ENCODE measurements at regions not wholly inside any gene's neighbourhood (a gene's known extent, or its start where the extent isn't known, plus 50 kb on each side); places are given as distances from the start of the nearest gene placed in this dataset.

DNA sequence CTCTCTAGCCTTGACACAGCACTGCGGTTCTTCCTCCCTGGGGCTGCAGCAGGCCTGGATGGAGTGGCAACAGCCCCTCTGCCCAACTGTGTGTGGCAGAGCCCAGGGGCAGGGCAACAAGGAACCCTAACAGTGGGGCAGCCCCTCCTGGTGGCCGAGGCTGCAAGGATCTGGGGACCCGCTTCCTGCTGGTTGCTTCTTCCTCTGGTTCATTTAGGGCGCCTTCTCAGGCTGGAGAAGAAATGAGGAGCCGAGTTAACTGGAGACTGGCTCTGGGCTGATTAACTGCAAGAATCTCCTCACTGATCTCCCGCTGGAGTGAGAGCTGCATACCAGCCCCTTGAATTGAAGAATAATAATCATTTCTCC is 80.1 kb upstream of the EMX2 start:
- Histone ChIP-seq H3K4me1 (peaks cover 0 to 5% (median 0%) of the 10 kb centered on the region in 4 donors), H3K27ac (no peak overlapping the region), H3K27me3 (peaks cover 0 to 9% (median 1%) of the 10 kb centered on the region in 3 donors), H3K36me3 (no peaks in the 10 kb centered on the region), H3K9me3 (peaks cover 0 to 8% (median 5%) of the 10 kb centered on the region in 4 donors), H3K4me3 (no peak overlapping the region)
- DNase-seq, result no peak
- TF ChIP-seq POLR2A (IDR thresholded peaks at IDR 0.05) (no peak), CTCF (IDR thresholded peaks at IDR 0.05) (no peak), EP300 (IDR thresholded peaks at IDR 0.05) (no peak), POLR2AphosphoS5 (IDR thresholded peaks at IDR 0.05) (no peak)
- intact Hi-C loops (cut with DNase I; ENCODE audit: low total_unique reads), result no loop called here
- 57 to 68% (median 60%) methylated on average over 6 of the region's 6 CpGs for WGBS, 5 donors

DNA sequence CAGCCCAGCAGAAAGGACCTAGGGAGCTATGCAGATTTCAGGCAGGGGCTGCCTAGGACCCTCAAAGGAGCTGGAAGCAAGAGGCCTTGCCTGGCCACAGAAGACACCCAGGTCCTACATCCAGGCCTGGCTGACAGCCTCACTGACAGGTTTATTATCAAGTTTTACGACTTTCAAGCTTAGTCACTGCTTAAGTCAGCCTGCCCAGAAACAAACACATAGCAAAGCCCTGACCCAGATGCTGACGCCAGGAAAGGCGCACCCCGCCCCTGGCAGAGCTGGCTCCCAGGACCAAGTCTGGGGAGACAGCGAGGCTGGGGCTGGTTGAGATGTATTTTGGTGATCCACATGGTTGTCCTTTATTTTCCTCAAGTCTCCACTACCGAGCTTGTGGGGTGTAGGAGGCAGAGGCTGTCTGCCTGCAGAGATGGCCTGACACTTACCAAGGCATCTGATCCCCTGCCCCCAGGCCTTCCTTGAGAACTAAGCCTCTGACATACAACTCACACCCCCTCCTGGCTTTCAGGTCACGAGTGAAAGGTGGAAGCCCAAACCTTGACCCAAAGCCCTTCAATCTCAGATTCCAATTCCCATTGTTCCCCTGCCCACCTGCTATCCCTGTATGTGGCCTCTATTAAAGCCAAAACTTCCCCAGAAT is 80.7 kb upstream of the EMX2 start:
- intact Hi-C loops (cut with DNase I; ENCODE audit: low total_unique reads), result no loop called here
- Histone ChIP-seq H3K27ac (no peak overlapping the region), H3K9me3 (peaks cover 0 to 8% (median 5%) of the 10 kb centered on the region in 4 donors), H3K4me1 (peaks cover 0 to 10% (median 0%) of the 10 kb centered on the region in 4 donors), H3K27me3 (peaks cover 0 to 15% (median 4%) of the 10 kb centered on the region in 3 donors), H3K4me3 (no peak overlapping the region), H3K36me3 (no peaks in the 10 kb centered on the region)
- 38 to 52% (median 46%) methylated on average over 7 of the region's 7 CpGs for WGBS, 5 donors
- peak in 1 of 2 donors; percentile 35 for DNase-seq
- TF ChIP-seq CTCF (IDR thresholded peaks at IDR 0.05), result no peak

DNA sequence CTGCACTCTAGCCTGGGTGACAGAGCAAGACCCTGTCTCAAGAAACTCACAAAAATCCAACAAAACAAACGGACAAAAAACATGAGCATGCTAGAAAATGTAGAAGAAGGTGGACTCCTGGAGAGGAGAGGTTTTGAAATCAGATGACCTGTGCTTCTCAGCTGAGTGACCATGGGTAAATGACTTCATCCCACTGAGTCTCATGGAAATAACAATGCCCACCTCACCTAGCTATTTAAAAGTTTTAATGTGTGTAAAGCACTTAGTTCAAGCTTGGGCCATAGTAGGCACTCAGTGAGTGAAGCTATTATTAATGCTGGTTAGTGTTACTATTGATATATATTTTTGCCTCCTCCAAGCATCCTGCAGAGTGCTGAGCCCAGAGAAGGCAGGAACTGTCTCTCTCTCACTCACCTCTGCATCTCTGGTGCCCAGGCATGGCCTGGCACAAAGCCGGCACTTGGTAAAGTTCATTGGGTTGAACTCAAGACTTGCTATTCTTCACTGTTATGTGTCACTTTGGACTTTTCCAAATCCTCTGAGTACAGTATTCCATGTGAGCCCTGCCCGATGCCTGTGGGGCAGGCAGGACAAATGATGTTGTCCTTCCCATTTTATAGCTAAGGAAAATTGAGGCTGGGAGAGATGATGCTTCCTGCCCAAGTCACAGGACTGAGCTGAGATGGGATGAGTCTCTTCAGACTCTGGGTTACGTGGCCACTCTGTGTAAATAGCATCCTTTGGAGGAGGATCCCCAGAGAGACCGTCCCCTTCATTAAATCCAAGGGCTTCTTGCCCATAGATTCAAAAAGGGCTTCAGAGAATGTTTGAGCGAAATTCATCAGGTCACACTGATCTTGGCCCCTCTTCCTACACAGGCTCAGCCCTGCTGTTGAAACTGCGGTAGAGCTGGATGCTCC is 81.4 kb upstream of the EMX2 start:
- peaks cover 0 to 22% (median 4%) of the 10 kb centered on the region in 3 donors for H3K27me3 ChIP-seq
- TF ChIP-seq EP300 (IDR thresholded peaks at IDR 0.05) (no peak), POLR2A (IDR thresholded peaks at IDR 0.05) (no peak), CTCF (IDR thresholded peaks at IDR 0.05) (no peak), POLR2AphosphoS5 (IDR thresholded peaks at IDR 0.05) (no peak)
- H3K9me3 ChIP-seq, result peaks cover 0 to 8% (median 5%) of the 10 kb centered on the region in 4 donors
- intact Hi-C loops (cut with DNase I; ENCODE audit: low total_unique reads), result no loop called here
- H3K4me3 ChIP-seq, result no peak overlapping the region
- no peak overlapping the region for H3K27ac ChIP-seq
- WGBS, 5 donors, result 83 to 91% (median 85%) methylated on average over 7 of the region's 7 CpGs
- peaks cover 0 to 13% (median 0%) of the 10 kb centered on the region in 4 donors for H3K4me1 ChIP-seq
- DNase-seq, result no peak
- H3K36me3 ChIP-seq, result no peaks in the 10 kb centered on the region

GRCh38 chr10:117458571-117458970 is 83.3 kb upstream of the PDZD8 start:
- intact Hi-C loops (cut with DNase I; ENCODE audit: low total_unique reads), result no loop called here
- Histone ChIP-seq H3K27ac (no peak overlapping the region), H3K36me3 (no peaks in the 10 kb centered on the region), H3K4me1 (peaks cover 0 to 13% (median 0%) of the 10 kb centered on the region in 4 donors), H3K4me3 (no peak overlapping the region), H3K9me3 (peaks cover 0 to 10% (median 8%) of the 10 kb centered on the region in 4 donors), H3K27me3 (peaks cover 0 to 36% (median 4%) of the 10 kb centered on the region in 3 donors)
- DNase-seq, result no peak
- WGBS, 5 donors, result 13 to 23% (median 17%) methylated on average over 4 of the region's 4 CpGs
- no peak for TF ChIP-seq CTCF (IDR thresholded peaks at IDR 0.05)
- TF ChIP-seq EP300 (IDR thresholded peaks at IDR 0.05), result no peak
- no peak for TF ChIP-seq POLR2AphosphoS5 (IDR thresholded peaks at IDR 0.05)
- TF ChIP-seq POLR2A (IDR thresholded peaks at IDR 0.05), result no peak
